ENCODE measurements at regions not wholly inside any gene's neighbourhood (a gene's known extent, or its start where the extent isn't known, plus 50 kb on each side); places are given as distances from the start of the nearest gene placed in this dataset.
"Not testable (repeated sequence)": the region's sequence is repeated elsewhere in the genome, so short reads cannot be mapped to it uniquely, and the experiment has no call there.

DNA sequence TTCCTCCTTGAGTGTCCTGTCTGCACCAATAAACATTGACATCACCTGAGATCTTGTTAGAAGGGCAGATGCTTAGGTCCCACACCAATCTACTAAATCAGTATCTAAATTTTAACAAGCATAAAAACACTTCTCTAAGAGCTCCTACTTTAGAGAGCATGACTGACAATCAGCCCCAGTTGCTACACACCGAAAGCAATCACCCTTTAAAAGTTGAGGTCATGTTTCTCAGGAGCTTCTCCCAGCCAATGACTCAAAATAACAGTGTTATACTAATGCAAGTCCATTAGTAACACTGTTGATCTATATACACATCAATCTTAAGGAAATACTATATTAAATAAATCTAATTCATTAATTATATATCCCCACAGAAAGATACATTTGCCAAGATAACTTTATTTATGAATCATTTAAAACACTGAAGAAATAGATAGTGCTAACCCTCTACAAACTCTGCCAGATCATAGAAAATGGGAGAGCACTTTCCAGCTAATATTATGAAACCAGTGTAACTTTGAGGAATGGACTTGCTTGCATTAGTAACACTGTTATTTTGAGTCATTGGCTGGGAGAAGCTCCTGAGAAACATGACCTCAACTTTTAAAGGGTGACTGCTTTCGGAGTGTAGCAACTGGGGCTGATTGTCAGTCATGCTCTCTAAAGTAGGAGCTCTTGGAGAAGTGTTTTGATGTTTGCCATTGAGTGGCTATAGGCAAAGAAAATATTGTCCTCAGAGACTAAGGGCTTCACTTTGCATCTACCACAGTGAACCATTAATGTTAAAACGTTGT is 109.8 kb upstream of the HDX start:
- no peak for DNase-seq (ENCODE audit: low spot score)

GRCh38 chrX:84634201-84634782 is 132.0 kb upstream of the HDX start:
- no peak for DNase-seq (ENCODE audit: low spot score)

GRCh38 chrX:84666086-84666485 is 163.8 kb upstream of the HDX start:
- no peak for DNase-seq (ENCODE audit: low spot score)

GRCh38 chrX:84690228-84690627 is 188.0 kb upstream of the HDX start:
- no peak for DNase-seq (ENCODE audit: low spot score)

DNA sequence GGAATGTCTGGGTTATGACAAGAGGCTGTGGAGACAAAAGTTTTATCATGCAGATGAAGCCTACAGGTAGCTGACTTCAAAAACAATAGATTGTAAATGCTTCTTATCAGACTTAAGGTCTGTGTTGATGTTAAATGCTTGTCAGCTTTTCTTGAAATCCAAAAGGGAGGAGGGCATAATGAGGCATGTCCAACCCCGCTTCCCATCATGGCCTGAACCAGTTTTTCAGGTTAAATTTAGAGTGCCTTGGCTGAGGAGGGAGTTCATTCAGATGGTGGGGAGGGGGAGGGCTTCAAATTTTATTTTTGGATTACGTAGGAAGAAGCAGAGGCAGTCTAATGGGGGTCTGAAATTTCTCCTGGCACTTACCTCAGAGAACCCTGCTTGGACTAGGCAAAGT is 207.7 kb upstream of the HDX start:
- DNase-seq (ENCODE audit: low spot score): no peak

DNA sequence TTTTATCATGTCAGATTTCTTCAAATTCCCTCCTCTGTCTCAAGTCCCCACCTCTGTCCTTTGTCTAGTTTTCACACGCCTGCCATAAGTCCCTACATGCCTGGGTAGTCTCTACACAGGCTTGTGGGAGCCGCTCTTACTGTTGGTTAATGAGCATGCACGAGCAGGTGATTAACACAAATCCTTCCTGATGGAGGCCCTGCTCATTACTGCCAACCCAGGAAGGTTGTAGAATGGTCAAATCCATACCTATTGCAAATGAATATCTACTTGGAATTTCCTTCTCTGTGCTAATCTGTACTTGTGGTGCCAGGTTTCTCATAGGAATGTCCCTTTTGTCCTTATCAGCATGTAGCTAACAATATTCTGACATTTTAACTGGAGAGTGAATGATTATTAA is 208.4 kb upstream of the HDX start:
- DNase-seq (ENCODE audit: low spot score): no peak

DNA sequence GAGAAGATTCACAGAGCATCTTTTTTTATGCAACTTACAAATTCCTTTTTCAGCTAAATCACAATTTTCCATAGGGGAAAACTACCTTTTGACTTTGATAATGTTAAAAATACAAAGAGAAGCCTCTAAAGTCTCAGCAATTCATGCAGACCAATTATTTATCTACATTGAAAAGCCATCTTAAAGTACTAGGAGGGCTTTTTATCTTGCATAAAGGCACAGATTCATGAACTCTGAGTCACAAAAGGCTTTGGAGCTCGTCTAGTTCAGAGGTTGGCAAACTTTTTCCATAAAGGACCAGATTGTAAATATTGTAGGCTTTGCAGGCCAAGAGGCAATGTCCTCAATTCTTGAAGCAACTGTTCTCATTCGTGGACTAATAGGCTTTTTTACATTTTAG is 210.4 kb upstream of the HDX start:
- no peak for DNase-seq (ENCODE audit: low spot score)

GRCh38 chrX:84715315-84715714 is 213.1 kb upstream of the HDX start:
- no peak for DNase-seq (ENCODE audit: low spot score)

GRCh38 chrX:84717343-84717742 is 215.1 kb upstream of the HDX start:
- no peak for DNase-seq (ENCODE audit: low spot score)

DNA sequence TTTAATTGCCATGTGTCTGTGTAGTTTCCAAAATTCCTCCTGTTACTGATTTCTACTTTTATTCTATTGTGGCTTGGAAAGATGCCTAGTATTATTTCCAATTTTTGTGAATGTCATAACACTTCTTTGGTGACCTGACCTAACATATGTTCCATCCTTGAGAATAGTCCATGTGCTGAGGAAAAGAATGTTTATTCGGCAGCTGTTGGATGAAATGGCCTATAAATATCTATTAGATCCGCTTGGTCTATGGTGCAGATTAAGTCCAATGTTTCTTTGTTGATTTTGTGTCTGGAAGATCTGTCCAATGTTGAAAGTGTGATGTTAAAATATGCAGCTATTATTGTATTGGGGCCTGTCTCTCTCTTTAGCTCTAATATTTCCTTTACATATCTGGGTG is 219.2 kb upstream of the HDX start:
- no peak for DNase-seq (ENCODE audit: low spot score)

DNA sequence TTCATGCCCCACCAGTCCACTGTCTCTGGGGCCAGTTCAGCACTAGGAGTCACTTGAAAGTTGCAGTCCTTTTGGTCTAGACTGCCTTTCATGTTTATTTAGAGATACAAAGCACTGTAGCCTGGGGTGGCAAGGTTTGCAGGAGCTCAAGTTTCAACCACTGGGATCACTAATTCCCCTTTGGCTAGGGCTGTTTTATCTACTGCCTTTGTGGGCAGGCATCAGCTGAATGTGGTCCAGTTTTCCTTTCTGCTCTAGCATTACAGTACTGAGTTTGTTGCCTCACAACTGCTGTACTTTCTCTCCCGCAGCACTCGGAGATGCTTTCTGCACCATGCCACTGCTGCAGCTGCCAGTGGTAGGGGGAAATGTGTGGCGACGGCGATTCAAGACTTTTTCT is 222.3 kb upstream of the HDX start:
- no peak for DNase-seq (ENCODE audit: low spot score)

DNA sequence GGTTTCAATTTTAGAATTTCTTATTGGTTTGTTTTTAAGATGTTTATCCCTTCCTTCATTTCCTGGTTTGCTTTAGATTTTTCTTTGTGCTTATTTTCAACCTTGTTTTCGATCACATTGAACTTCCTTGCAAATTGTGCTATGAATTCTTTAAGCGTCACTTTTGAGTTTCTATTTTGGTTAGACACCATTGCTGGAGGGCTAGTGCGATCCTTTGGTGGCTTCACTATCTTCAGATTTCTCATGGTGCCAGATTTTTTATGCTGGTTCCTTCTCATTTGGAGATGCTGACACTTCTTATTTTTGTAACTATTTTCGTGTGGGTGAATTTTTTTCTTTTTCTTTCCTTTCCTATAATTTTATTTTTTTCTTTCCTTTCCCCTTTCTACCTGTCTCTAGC is 227.2 kb upstream of the HDX start:
- DNase-seq (ENCODE audit: low spot score): no peak

GRCh38 chrX:84729809-84730208 is 227.6 kb upstream of the HDX start:
- peak; percentile 14 for DNase-seq (ENCODE audit: low spot score)

DNA sequence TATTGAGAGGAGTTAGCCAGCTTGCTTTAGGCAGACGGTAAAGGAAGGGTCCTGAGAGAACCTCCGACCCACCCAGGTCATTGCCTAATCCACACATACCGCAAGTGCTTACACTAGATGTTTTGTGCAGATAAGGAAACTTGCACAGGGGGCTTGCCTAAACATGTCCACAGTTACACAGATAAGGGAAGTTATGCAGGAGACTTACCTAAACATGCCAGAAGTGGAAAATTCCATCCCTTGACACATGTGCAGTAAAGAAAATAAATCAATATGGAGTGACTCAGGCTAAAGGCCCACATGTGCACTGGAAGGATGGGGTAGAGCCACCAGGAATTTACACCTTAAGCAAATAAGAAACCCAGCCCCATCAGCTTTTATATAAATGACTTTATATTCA is 232.8 kb upstream of the HDX start:
- no peak for DNase-seq (ENCODE audit: low spot score)

DNA sequence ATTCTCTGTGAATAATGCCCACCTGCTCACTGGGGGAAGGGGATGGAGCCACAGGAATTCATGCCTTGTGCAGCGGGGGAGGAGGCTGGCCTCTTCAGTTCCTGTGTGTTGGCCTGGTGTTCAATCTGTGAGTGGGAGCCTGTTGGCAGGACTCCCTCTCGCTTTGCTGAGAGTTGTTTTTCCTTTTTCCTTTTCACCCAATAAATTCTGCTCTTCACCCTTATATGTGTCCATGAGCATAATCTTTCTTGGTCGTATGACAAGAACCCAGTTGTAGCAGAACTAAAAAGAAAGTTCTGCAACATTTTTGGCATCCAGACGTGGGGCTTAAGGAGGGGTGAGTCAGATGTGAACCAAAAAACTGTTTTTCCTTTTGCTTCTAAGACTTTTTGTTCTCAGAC is 235.2 kb upstream of the HDX start:
- DNase-seq (ENCODE audit: low spot score): no peak

DNA sequence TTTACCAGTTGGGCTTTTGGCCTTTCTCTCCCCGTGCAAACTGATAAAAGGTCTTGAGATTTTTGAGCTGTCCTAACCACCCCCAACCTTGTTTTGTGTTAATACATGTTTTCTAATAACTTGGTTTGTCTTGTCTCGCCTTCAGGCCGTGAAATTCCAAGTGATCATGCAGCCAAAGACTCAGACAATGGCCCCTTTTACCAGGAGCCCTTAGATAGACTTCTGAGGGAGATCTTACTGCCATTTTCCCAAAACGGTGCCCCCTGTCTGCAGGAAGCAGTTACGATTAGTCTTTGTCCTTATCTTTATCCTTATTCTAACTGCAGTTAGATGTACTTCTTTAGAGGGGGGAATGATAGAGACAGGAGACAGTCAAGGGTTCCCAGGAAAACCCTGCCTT is 245.3 kb upstream of the HDX start:
- no peak for DNase-seq (ENCODE audit: low spot score)

GRCh38 chrX:84748965-84749656 is 246.9 kb upstream of the HDX start:
- no peak for DNase-seq (ENCODE audit: low spot score)

- DNase-seq (ENCODE audit: low spot score): no peak
These were observed 243.1 kb upstream of the APOOL start for GRCh38 chrX:84760560-84760959.

DNA sequence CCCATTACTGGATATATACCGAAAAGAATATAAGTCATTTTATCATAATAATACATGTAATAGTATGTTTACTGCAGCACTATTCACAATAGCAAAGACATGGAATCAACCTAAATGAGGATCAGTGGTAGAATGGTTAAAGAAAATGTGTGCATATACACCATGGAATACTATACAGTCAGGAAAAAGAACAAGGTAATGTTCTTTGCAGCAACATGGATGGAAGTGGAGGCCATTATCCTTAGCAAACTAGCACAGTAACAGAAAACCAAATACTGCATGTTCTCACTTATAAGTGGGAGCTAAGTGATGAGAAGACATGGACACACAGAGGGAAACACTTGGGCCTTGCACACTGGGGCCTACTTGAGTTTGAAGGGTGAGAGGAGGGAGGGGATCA is 207.4 kb upstream of the APOOL start:
- DNase-seq (ENCODE audit: low spot score): no peak

DNA sequence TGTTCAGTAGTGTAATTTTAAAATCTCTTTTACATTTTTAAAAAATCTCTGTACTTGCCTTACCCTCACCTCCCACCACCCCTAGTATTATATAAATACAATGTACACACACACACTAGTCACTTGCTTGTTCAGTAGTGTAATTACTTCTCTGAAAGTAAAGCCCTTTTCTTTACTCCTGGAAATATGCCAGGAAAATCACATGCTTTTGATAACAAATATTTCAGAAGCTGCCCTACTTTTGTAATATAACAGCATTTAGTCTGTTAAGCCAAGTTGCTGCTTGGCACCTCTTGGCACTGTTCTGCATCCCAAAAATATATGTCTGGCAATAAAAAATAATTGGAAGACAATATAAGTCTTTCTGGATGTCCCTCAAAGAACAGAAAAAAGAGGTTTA is 172.8 kb upstream of the APOOL start:
- no peak for DNase-seq (ENCODE audit: low spot score)

DNA sequence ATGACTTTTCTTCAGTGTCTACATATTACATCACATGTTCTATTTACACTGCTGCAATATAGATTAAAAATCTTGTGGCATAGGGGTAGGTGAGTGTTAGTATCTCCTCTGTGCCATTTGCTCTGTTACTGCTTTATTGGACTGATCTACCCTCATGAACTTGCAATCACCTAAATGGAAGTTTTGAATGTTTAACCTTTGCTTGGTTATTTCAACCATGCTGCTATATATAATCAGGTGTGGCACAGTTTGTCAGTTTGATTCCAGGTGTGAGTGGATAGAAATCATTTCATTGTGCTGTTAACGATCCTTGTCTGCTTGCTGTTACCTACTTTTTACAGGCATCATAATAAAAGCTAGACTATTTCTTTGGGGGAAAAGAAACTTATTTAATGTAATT is 157.1 kb upstream of the APOOL start:
- DNase-seq (ENCODE audit: low spot score): not testable (repeated sequence)

- DNase-seq (ENCODE audit: low spot score): not testable (repeated sequence)
These were observed 152.5 kb upstream of the APOOL start for GRCh38 chrX:84851183-84851582.

GRCh38 chrX:84856791-84857190 is 146.9 kb upstream of the APOOL start:
- not testable (repeated sequence) for DNase-seq (ENCODE audit: low spot score)
